VCaP (cell line): ENCODE measurements at regions not wholly inside any gene's neighbourhood (a gene's known extent, or its start where the extent isn't known, plus 50 kb on each side); places are given as distances from the start of the nearest gene placed in this dataset.

Experiments used
- H3K27ac ChIP-seq: fragments of 450-650 bp; 2 replicates; pipeline ENCODE4 v1.5.1; 2017
- CTCF ChIP-seq: fragments of 450-650 bp; conservative IDR thresholded peaks from 2 replicates; pipeline ENCODE4 v1.5.1; 2017; ENCODE audit warnings: mild to moderate bottlenecking, moderate library complexity

GRCh38 chr9:134591082-134591571, 50.5 kb upstream of the COL5A1 start:
- no peak for TF ChIP-seq CTCF
- no peak overlapping the region for H3K27ac ChIP-seq

- no peak for TF ChIP-seq CTCF
Observed at GRCh38 chr9:134591573-134591981, 50.0 kb upstream of the COL5A1 start.

More at GRCh38 chr9:134591573-134591981, 50.0 kb upstream of the COL5A1 start:
- no peak overlapping the region for H3K27ac ChIP-seq
